ENCODE measurements at regions not wholly inside any gene's neighbourhood (a gene's known extent, or its start where the extent isn't known, plus 50 kb on each side); places are given as distances from the start of the nearest gene placed in this dataset.
"Not testable (repeated sequence)": the region's sequence is repeated elsewhere in the genome, so short reads cannot be mapped to it uniquely, and the experiment has no call there.

DNA sequence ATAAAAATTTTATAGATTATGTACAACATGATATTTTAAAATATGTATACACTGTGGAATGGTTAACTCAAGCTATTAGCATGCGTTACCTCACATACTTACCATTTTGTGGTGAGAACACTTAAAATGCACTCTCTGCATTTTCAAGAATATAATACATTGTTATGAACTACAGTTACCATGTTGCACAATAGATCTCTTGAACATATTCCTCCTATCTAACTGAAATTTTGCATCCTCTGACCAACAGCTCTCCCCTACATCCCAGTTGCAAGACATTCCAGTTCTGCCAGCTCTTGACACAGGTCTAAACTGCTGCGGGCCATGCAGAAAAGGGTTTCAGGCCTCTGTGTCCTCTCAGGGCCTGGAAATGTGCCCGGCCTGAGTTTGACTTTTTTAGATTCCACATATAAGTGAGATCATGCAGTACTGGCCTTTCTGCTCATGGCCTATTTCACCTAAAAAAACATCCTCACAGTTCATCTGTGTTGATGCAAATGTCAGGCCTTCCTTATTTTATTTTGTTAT is 113.7 kb downstream of the CDCA7 start:
- no peak for DNase-seq

DNA sequence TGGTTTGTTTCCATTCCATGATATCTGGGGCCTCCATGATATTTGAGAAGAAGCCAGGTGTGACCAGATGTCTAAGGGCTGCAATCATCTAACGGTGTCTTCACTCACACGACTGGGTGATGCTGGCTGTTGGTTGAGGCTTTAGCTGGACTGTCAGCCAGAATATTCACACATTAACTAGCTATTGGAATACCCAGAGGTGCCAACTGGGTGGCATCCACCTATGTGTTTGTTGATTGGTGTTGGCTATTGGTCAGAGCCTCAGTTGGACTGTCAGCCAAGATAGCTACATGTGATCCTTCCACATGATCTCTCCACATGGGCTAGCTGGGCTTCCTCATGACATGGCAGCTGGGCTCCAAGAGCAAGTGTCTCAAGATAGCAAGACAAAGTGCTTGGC is 117.4 kb downstream of the CDCA7 start:
- no peak for DNase-seq

DNA sequence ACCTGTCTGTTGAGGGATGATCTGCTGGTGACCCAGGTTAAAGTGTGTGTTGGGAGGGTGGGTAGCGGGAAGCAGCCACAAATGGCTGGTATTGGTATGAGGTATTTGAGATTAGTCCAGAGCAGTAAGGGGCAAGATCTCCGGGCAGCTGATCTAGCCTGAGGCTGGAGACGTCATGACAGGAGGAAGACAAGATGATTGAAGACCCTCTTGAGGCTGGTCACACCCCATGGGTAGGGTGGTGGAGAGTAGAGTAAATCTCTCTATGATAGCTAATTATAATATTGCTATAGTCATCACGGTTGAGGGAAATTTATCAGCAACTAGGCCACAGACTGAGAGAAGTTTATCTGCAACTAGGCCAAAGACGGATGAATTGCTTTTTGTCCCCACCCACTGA is 128.5 kb downstream of the CDCA7 start:
- DNase-seq = no peak

DNA sequence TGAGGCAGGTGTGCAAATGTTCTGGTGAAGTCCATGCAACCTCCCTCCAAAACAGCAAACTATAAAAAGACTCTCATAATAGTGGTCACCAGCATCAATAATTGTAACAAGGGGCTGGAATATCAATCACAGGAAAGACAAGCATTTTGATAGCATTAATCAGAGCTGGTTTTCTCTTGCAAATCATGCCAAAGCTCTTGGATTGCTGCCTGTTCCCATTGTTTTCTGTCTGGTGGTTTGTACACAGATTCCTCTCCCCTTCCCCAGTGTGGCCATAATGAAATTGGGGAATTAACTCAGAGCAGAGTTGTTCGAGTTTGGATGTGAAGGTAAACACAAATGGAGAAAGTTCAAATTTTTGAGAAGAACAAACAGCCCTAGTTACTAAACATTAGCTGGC is 134.2 kb downstream of the CDCA7 start:
- no peak for DNase-seq

DNA sequence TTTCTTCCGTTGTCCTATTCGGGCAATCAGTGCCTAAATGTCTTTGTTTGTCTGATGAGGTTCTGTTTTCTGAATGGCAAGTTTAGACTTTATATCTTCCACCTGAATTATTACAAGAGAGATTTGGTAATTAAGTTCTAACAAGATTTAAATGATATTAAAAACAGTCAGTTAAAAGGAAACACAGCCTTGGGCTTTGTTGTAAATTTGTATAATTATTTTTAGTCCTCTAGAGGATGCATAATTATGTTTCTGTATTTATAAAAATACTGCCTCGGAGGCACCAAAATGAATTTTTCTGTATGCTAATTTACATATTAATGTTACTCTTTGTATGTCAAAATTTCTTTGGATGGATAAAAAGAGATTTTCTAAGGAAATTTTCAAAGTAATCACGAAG is 136.7 kb downstream of the CDCA7 start:
- DNase-seq = no peak

DNA sequence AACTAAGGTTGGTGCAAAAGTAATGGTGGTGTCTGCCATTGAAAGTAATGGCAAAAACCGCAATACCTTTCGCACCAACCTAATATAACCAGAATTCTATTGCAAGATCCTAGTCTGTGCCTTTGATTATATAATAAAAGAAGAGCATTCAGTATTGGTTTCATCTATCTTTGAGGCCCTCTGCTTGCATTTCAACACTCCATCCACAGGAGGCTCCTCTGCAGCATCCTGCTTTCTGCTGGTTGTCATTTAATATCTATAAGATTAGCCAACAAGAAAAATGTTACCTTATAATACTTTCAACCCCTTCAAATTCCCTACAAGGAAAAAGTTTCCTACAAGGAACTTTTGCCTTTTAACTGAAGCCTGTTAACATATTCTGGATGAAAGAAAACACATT is 139.2 kb downstream of the CDCA7 start:
- DNase-seq = no peak

DNA sequence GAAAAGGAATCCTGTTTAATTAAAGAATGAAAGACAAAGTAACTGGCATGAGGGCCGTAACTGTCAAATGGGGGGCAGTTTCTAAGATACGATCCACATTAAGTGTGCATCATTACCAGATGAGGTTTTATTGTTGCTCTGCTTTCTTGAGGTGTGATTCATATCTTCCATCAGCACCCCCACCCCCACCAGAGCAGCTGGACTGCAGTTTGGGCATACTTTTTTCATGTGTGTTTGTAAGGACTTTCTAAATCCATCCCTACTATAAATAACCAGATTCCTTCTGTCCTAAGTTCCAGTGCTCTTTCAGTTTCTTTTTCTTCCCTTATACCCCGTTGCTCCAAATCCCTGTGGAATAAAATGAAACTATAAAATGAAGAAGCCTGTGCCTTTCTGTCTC is 142.1 kb downstream of the CDCA7 start:
- no peak for DNase-seq

DNA sequence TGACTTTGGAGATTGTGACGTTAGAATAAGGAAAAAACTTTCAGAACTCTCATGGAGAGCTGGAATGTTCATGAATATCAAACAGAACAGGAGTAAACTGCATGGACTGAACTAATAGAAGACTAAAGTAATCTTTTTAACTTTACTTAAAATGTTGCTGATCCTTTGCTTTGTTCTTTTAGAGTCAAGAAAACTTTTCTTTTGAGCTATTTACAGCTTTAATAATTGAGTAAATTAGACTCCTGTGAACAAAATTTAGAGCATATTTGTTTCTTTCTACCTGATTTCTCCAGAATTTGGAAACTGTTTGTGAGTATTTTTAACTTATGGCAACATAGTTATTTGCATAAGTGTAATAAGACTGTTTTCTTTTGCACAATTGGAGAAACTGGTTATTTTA is 146.3 kb downstream of the CDCA7 start:
- DNase-seq = no peak

DNA sequence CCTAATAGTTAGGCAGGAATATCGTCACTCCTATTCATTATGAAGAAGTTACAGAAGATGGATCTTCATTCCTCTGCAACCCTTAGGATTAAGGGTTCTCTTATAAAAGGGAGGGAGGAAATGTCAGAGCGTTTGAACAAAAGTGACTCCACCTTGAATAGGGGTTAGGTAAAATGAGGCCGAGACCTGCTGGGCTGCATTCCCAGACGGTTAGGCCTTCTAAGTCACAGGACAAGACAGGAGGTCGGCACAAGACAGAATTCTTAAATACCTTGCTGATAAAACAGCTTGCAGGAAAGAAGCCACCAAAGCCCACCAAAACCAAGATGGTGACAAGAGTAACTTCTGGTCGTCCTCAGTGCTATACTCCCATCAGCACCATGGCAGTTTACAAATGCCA is 147.6 kb downstream of the CDCA7 start:
- no peak for DNase-seq

DNA sequence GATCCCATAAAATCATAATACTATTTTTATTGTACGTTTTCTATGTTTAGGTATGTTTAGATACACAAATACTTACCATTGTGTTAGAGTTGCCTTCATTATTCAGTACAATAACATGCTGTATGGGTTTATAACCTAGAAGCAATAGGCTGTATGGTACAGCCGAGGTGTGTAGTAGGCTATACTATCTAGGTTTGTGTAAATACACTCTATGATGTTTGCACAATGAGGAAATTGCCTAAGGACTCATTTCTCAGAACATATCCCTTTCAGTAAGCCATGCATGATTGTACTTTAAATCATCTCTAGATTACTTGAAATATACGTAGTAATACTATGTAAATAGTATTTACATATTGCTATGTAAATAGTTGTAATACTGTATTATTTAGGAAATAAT is 156.7 kb downstream of the CDCA7 start:
- no peak for DNase-seq

DNA sequence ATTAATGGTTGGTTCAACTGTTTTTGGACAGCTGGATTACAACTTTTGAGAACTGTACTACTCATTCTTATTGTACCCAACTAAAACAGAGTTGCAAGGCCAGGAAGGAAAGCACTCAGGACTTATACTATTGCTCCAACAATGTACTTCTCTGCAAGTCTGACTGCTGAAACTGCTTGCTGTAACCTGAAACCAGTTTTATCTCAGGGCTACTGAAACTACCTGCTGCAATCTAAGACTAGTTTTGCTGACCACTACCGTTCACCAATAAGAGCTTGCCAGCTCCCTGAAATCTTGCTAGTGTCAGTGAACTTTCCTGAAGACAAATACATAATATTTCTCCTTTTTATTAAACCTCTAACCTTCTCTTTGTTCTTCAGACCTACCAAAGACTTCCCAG is 157.3 kb downstream of the CDCA7 start:
- no peak for DNase-seq

DNA sequence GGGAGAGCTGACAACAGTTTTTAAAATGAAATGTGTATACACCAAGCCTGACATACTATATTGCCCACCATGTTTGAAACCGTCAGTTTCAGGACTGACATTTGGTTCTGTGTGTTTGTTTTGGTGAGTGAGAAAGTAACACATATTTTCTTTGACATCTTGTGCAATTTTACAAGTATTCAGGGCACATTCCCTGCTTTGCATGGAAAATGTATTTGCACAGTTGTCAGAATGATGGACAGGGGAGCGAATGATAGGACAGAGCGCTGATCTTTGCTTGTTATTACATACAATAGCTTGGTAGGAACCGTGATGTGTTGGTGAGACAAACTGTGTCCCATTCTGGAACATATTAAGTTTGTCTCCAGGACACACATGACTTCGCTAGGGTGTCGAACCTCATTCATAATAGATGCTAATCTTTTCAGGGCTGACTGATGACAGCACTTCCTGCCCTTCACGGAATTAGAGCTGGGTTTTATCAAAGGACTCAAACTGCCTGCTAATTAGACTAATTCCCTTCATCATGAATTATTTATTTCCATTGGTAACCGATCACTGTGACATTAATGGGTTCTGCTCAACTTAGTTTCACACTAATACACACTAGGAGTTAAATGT is 158.5 kb downstream of the CDCA7 start:
- no peak for DNase-seq

DNA sequence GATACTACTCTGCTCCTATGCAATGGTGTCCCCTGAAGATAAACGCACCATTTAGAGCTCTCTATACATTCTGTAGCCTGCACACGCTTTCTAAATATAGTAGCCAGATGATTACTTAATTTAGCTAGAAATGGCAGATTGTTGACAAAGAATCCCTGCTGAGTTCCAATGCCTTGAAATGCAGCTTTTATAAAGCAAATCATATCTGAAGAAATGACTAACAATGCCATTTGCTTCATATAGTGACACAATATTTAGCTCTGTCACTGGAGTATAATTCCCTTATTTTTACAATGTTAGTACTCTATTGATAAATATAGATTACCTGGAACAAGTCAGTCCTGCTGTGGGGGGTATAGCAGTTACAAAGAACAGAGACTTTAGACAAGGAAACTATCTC is 166.2 kb downstream of the CDCA7 start:
- no peak for DNase-seq

DNA sequence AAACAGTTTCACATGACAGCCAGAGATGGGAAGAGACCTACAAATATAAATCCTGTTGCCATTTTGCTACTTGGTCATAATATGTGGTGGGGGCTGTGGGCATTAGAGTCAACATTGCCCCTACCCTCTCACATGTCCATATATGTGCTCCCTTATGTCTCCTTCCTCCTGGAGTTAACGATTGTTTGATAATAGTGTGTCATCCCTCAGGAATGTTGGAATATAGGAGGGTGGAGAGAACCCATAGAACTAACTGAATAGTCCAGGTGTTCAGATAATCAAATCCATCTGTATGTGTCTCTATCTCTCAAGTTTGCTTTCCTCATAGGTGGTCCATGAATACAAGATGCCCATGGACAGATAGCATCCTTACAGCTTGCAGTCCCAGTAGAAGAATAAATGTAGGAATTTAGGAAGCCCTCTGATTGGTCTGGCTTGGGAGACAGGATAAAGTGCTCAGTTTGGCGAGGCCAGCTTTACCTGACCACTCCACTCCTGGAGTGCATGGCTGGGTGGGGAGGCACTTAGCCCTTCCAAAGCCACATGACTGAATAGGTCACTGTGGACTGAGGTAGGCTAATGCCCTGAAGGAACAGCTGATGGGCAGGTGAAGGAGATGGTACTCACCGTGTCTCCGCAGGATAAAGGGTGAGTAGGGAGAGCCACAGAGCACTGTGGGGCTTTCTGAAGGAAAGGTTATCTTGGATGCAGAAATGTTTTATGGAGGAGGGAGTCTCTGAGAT is 166.9 kb downstream of the CDCA7 start:
- DNase-seq = no peak

DNA sequence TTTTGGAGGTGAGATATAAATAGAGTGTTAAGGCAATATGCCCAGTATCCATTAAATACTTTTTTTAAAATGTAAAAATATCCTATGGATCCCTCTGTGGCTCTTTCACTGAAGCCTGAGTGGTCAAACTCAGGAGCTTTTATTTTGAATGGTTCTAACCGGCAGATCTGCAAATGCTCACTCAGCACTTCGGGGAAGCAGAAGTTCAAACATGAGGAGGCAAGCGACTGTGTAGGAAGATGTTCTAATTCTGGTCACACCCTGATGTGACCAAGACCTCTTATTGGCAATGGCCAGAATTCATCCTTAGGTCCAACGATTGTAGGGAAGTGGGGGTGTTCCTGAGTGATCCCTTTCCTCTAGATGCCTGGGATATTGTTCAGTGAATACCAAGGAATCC is 168.8 kb downstream of the CDCA7 start:
- DNase-seq = no peak

DNA sequence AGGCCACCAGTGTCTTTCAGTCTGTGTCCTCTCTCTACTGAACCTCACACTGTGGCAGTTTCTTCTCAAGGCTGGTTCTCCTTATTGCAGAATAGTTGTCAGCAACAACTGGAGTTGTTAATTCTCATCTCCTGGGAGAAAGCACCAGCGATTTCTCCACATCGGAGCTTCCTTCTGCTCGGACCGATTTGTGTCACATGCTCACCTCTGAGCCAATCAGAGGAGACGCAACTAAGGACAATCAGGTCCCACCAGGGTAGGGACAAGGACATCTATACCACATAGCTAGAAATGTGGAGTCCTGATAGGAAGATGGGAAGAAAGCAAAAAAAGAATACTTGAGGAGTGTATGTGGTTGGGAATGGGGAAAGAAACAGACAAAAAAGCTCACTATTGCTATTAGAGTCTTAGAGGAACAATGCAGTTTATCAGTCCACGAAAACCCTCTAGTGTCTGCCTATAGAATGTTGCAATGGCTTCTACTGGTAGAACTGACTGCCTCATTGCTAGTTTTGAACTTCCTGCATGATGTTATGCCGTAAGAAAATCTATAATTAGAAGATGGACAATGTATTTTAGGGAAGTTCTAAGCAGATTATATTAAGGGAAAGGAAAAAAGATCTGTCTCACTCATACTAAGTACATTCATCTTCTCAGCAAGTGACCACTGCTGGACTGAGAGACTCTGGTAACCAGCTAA is 169.7 kb downstream of the CDCA7 start:
- no peak for DNase-seq

DNA sequence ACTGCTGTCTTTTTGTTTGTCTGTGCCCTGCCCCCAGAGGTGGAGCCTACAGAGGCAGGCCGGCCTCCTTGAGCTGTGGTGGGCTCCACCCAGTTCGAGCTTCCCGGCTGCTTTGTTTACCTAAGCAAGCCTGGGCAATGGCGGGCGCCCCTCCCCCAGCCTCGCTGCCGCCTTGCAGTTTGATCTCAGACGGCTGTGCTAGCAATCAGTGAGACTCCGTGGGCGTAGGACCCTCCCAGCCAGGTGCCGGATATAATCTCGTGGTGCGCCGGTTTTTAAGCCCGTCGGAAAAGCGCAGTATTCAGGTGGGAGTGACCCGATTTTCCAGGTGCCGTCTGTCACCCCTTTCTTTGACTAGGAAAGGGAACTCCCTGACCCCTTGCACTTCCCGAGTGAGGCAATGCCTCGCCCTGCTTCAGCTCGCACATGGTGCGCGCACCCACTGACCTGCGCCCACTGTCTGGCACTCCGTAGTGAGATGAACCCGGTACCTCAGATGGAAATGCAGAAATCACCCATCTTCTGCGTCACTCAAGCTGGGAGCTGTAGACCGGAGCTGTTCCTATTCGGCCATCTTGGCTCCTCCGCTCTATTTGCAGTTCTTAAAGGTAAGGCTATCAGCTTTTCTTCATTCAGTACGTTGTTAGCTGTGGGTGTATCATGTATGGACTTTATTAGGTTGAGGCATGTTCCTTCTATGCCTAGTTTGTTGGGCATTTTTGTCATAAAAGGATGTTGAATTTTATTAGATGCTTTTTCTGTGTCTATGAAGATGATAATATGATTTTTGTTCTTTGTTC is 178.3 kb downstream of the CDCA7 start:
- DNase-seq = not testable (repeated sequence)

DNA sequence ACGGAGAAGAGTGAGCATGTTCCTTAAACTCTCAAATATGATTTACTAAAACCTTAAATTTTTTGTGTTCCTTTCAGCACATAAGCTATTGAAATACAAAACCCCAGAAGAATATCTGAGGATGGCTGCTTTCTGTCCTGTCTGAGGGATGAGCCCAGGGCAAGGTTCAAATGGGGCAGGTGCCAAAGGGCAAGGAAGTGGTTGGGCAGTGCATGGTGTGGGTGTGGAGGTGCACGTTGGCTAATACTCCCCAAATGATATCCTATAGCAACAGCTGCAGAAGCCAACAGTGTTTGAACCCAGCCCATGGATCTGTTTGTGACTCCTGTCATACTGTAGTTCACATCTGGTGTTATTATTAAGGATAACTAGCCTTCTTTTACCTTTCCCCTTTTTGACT is 183.0 kb downstream of the CDCA7 start:
- no peak for DNase-seq

DNA sequence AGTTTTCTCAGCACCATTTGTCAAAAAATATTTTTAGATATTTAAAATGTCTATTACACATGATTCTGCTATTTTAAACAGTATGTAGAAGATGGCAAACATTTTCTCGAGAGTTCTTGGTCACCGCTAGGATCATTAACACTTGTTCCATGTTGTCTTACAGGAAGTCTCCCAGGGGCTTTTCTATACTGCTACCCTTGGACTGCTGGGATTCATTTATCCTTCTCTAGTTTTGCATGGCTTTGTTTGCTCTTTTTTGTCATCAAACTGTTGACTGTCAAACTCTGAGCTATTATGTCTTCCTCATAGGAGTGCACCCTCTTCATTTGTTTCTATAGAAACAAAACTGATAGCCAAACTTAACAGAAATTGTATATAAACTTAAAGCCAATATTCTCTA is 184.9 kb downstream of the CDCA7 start:
- DNase-seq = no peak

DNA sequence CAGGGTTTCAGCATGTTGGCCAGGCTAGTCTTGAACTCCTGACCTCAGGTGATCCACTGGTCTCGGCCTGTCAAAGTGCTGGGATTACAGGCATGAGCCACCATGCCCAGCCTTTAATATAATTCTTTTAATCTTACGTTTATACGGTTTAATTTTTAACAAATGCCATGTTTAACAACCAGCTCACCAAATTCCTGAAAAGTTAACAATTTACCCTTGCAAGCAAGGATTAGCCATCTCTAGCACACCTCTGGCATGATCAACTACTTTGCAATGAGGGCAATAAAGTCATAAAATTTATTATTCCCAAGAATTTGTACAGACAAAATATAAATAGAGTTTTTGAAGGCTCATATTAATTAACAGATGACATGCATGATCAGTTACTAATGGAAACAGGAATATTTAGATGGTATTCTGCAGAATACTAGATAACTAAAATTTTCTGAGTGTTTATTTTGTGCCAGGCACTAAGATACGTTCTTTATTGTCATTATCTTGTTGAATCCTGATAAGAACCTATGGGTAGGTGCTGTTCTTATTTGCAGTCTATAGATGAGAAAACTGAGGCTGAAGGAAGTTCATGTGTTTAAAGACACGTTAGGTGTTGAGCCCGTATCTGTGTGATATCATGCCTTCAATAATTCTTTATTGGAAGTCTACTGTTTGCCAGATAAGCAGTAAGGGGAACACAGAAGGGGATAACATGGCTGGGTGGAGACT is 190.1 kb downstream of the CDCA7 start:
- no peak for DNase-seq

DNA sequence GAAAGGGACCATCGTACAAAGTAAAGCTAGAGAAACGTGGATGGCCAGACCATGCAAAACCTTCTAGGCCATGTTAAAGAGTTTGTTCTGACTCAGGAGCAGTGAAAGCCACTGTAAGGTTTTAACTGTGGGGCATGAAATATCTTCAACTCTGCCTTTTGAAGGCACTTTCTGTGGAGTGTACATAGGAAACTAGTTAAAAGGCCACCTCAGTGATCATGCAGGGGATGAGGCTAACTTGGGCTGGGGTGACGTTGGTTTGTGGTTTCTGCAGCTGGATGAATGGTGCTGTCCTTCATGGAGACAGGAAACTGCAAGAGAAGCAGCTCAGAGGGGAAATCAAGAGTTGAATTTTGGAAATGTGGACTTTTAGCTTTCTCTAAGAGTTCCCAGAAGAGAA is 190.7 kb downstream of the CDCA7 start:
- no peak for DNase-seq

DNA sequence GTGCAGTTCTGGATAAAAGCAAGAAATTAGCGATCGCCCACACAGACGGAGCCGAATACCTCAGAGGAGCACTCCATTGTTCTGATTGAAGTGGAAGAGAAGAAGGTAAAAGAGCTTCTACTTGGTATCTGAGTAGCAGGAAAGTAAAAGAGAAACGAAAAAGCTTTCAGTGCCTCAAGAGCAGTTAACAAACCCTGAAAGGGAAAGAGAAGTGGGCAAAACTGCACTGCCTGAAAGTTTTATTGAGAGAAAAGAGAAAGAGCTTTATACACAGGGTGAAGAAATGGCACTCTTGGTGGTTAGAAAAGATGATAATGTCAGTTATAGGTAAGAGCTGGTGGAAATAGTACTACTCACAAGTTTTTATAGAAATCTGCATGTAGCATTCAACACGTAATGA is 192.8 kb downstream of the CDCA7 start:
- no peak for DNase-seq

DNA sequence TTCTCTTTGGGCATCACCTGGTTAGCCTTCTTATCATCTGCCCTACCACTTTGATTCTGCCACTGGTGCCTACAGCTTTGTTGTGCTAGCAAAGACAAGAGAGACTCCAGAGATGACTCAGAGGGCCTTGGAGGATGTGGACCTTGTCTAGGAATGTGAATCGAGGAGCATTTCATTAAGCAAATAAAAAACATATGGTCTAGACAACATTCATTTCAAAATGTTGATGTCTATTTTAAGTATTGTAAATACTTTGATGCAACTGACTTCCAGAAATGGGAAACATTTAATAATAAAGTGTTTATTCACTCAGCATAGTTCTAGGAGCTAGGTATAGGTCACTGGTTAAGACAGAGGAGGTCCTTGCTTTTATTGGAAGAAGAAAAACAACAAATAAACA is 195.5 kb downstream of the CDCA7 start:
- DNase-seq = no peak
